H9 (cell line): ENCODE measurements at regions not wholly inside any gene's neighbourhood (a gene's known extent, or its start where the extent isn't known, plus 50 kb on each side); places are given as distances from the start of the nearest gene placed in this dataset.

Experiments
- DNase-seq: peaks from one replicate; pipeline ENCODE4 v3.0.0-alpha.2; 2017
- H2AFZ ChIP-seq: one replicate; pipeline ENCODE4 v1.6.1; 2013; ENCODE audit warnings: mild to moderate bottlenecking, low read length, control low read depth, moderate library complexity
- H2AK5ac ChIP-seq: 2 replicates; pipeline ENCODE4 v1.6.1; 2013; ENCODE audit warnings: low read length, control low read depth, mixed read lengths; ENCODE audit not compliant: insufficient read length
- H2BK120ac ChIP-seq: one replicate; pipeline ENCODE4 v1.6.1; 2013; ENCODE audit warnings: low read depth, mild to moderate bottlenecking, low read length, control low read depth, inconsistent platforms; ENCODE audit not compliant: poor library complexity, severe bottlenecking
- H2BK12ac ChIP-seq: 2 replicates; pipeline ENCODE4 v1.6.1; 2013; ENCODE audit warnings: low read length, control low read depth, mixed read lengths, low read depth; ENCODE audit not compliant: insufficient read length
- H2BK15ac ChIP-seq: 2 replicates; pipeline ENCODE4 v1.6.1; 2013; ENCODE audit warnings: low read depth, low read length, control low read depth
- H2BK20ac ChIP-seq: one replicate; pipeline ENCODE4 v1.6.1; 2013; ENCODE audit warnings: low read depth, mild to moderate bottlenecking, low read length, control low read depth, inconsistent platforms; ENCODE audit not compliant: poor library complexity, severe bottlenecking
- H2BK5ac ChIP-seq: 2 replicates; pipeline ENCODE4 v1.6.1; 2013; ENCODE audit warnings: low read length, control low read depth, mixed read lengths; ENCODE audit not compliant: insufficient read length
- H3K14ac ChIP-seq: 2 replicates; pipeline ENCODE4 v1.6.1; 2013; ENCODE audit warnings: low read length, control low read depth; ENCODE audit not compliant: insufficient read depth
- H3K18ac ChIP-seq: 2 replicates; pipeline ENCODE4 v1.6.1; 2013; ENCODE audit warnings: low read depth, mild to moderate bottlenecking, mixed read lengths, low read length, control low read depth; ENCODE audit not compliant: insufficient read length
- H3K23ac ChIP-seq: 2 replicates; pipeline ENCODE4 v1.6.1; 2013; ENCODE audit warnings: low read length, control low read depth, mixed read lengths, low read depth; ENCODE audit not compliant: insufficient read length
- H3K23me2 ChIP-seq: 2 replicates; pipeline ENCODE4 v1.6.1; 2013; ENCODE audit warnings: low read depth, mild to moderate bottlenecking, mixed read lengths, low read length, control low read depth; ENCODE audit not compliant: insufficient read length, poor library complexity, severe bottlenecking
- H3K27ac ChIP-seq: 2 replicates; pipeline ENCODE4 v1.5.1; 2013; ENCODE audit warnings: low read length, control low read depth, mixed read lengths, low read depth; ENCODE audit not compliant: insufficient read length
- H3K27me3 ChIP-seq: 2 replicates; pipeline ENCODE4 v1.6.1; 2013; ENCODE audit warnings: low read length, control low read depth, inconsistent platforms; ENCODE audit not compliant: insufficient read depth
- H3K4ac ChIP-seq: 2 replicates; pipeline ENCODE4 v1.6.1; 2013; ENCODE audit warnings: low read depth, mild to moderate bottlenecking, control low read depth, inconsistent platforms, low read length, moderate library complexity
- H3K4me1 ChIP-seq: 2 replicates; pipeline ENCODE4 v1.6.1; 2013; ENCODE audit warnings: low read length, control low read depth, inconsistent platforms; ENCODE audit not compliant: insufficient read depth
- H3K4me2 ChIP-seq: 2 replicates; pipeline ENCODE4 v1.6.1; 2013; ENCODE audit warnings: low read length, control low read depth, mixed read lengths; ENCODE audit not compliant: insufficient read length, insufficient read depth
- H3K56ac ChIP-seq: 2 replicates; pipeline ENCODE4 v1.6.1; 2013; ENCODE audit warnings: low read depth, mild to moderate bottlenecking, mixed read lengths, low read length, control low read depth; ENCODE audit not compliant: insufficient read length
- H3K79me1 ChIP-seq: 2 replicates; pipeline ENCODE4 v1.6.1; 2013; ENCODE audit warnings: low read depth, mild to moderate bottlenecking, moderate library complexity, low read length, control low read depth, inconsistent platforms; ENCODE audit not compliant: insufficient read depth, poor library complexity, severe bottlenecking
- H3K79me2 ChIP-seq: 2 replicates; pipeline ENCODE4 v1.6.1; 2013; ENCODE audit warnings: low read length, control low read depth, inconsistent platforms; ENCODE audit not compliant: insufficient read depth
- H3K9ac ChIP-seq: 2 replicates; pipeline ENCODE4 v1.6.1; 2013; ENCODE audit warnings: low read length, control low read depth, mixed read lengths; ENCODE audit not compliant: insufficient read length; ENCODE audit errors: extremely low read depth
- H3K9me3 ChIP-seq: one replicate; pipeline ENCODE4 v1.6.1; 2013; ENCODE audit warnings: low read depth, low read length, inconsistent platforms; ENCODE audit not compliant: control insufficient read depth
- H3T11ph ChIP-seq: one replicate; pipeline ENCODE4 v1.6.1; 2013; ENCODE audit warnings: mild to moderate bottlenecking, low read length, control low read depth, inconsistent platforms
- H4K20me1 ChIP-seq: one replicate; pipeline ENCODE4 v1.6.1; 2013; ENCODE audit not compliant: control insufficient read depth, insufficient read length, insufficient read depth
- H4K5ac ChIP-seq: 2 replicates; pipeline ENCODE4 v1.6.1; 2013; ENCODE audit warnings: low read depth, mild to moderate bottlenecking, mixed read lengths, low read length, control low read depth; ENCODE audit not compliant: insufficient read length
- H4K8ac ChIP-seq: replicated peaks from 2 replicates; pipeline ENCODE4 v1.6.1; 2013; ENCODE audit warnings: low read length, control low read depth, mixed read lengths, low read depth; ENCODE audit not compliant: insufficient read length
- H4K91ac ChIP-seq: 2 replicates; pipeline ENCODE4 v1.6.1; 2013; ENCODE audit warnings: low read depth, mild to moderate bottlenecking, moderate library complexity, mixed read lengths, low read length, control low read depth; ENCODE audit not compliant: insufficient read length
- H3K27ac Mint-ChIP-seq, 3 experiments: 2 replicates in 2 of 3; 3 replicates in 1 of 3; pipeline ENCODE4 v1.8.0; 2020 to 2021; ENCODE audit warnings: mixed read lengths in 3 of 3, mild to moderate bottlenecking in 1 of 3, moderate library complexity in 1 of 3
- H3K27me3 Mint-ChIP-seq: 2 replicates; pipeline ENCODE4 v1.8.0; 2021; ENCODE audit warnings: low read depth, mild to moderate bottlenecking, moderate library complexity, mixed read lengths
- H3K36me3 Mint-ChIP-seq, 3 experiments: 2 replicates in 2 of 3; 3 replicates in 1 of 3; pipeline ENCODE4 v1.8.0; 2020 to 2021; ENCODE audit warnings: low read depth in 3 of 3, mixed read lengths in 3 of 3; ENCODE audit not compliant: insufficient read depth in 1 of 3
- H3K4me1 Mint-ChIP-seq, 2 experiments: 2 replicates each; pipeline ENCODE4 v1.8.0; 2020; ENCODE audit warnings: mixed read lengths in 2 of 2
- H3K4me3 Mint-ChIP-seq, 2 experiments: 2 replicates in 1 of 2; 3 replicates in 1 of 2; pipeline ENCODE4 v1.8.0; 2020 to 2021; ENCODE audit warnings: mild to moderate bottlenecking in 2 of 2, mixed read lengths in 2 of 2, moderate library complexity in 1 of 2
- H3K9me3 Mint-ChIP-seq, 2 experiments: 2 replicates in 1 of 2; 3 replicates in 1 of 2; pipeline ENCODE4 v1.8.0; 2020; ENCODE audit warnings: mild to moderate bottlenecking in 2 of 2, mixed read lengths in 2 of 2, moderate library complexity in 1 of 2
- WGBS: extraction: QIAGEN DNeasy Blood & Tissue Kit; methylation state at CpG from one replicate; pipeline ENCODE4 v1.1.7; 2013; ENCODE audit warnings: missing lambda C conversion rate, low lambda C conversion rate, mixed read lengths; ENCODE audit not compliant: insufficient read length; ENCODE audit errors: extremely low coverage; 5-methylcytosine and 5-hydroxymethylcytosine counted together
- TF ChIP-seq, protein P1 (sequence below): fragments of 200-600 bp; sonication (generic); conservative IDR thresholded peaks from 3 replicates; pipeline ENCODE4 v1.8.0; 2021; ENCODE audit warnings: antibody characterized with exemption, mild to moderate bottlenecking

DNA sequence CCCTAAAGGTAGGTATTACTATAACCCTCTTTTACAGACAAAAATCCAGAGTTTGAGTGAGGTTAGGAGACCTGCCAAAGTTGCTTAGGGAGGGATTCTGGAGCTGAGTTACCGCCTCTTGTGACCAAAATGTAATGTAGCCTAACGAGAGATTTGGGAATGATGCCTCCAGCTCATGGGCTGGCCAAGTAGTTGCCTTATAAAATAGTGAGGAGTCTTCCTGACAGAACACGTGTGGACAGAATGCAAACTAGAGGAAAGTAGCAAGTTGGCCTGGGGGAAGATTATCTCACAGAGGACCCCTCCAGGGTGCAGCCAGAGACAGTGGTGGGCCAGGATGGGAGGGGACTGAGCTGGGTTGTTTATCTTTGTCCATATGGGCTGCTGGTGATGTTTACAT is 543.7 kb upstream of the CDH11 start:
- Mint-ChIP-seq H3K4me1 (peaks cover 17 to 18% of the 10 kb centered on the region in 2 experiments), H3K4me3 (no peak overlapping the region), H3K36me3 (no peaks in the 10 kb centered on the region; a peak in 2 of 7 replicates), H3K27ac (no peak overlapping the region), H3K9me3 (peaks cover 0 to 3% of the 10 kb centered on the region in 2 experiments; a peak in 1 of 5 replicates), H3K27me3 (peaks cover 1% of the 10 kb centered on the region)
- Histone ChIP-seq H2BK20ac (no peak overlapping the region), H2BK5ac (no peak overlapping the region), H2BK12ac (no peak overlapping the region), H3K9me3 (no peaks in the 10 kb centered on the region), H2AFZ (no peak overlapping the region), H2BK120ac (no peak overlapping the region), H3K23ac (no peak overlapping the region), H3K79me1 (no peaks in the 10 kb centered on the region), H2AK5ac (no peak overlapping the region), H3K27me3 (no peaks in the 10 kb centered on the region), H3K56ac (no peak overlapping the region), H4K8ac (no peak overlapping the region), H3K27ac (no peak overlapping the region), H3K23me2 (no peaks in the 10 kb centered on the region), H3T11ph (no peak overlapping the region), H3K4ac (no peak overlapping the region), H4K5ac (no peak overlapping the region), H3K79me2 (no peaks in the 10 kb centered on the region), H3K18ac (no peak overlapping the region), H3K4me1 (no peaks in the 10 kb centered on the region; the same call in 1 of the 2 replicates), H3K9ac (no peak overlapping the region), H3K4me2 (no peak overlapping the region), H4K20me1 (no peaks in the 10 kb centered on the region), H2BK15ac (no peak overlapping the region), H3K14ac (no peak overlapping the region), H4K91ac (no peak overlapping the region)
- TF ChIP-seq, protein P1, sequence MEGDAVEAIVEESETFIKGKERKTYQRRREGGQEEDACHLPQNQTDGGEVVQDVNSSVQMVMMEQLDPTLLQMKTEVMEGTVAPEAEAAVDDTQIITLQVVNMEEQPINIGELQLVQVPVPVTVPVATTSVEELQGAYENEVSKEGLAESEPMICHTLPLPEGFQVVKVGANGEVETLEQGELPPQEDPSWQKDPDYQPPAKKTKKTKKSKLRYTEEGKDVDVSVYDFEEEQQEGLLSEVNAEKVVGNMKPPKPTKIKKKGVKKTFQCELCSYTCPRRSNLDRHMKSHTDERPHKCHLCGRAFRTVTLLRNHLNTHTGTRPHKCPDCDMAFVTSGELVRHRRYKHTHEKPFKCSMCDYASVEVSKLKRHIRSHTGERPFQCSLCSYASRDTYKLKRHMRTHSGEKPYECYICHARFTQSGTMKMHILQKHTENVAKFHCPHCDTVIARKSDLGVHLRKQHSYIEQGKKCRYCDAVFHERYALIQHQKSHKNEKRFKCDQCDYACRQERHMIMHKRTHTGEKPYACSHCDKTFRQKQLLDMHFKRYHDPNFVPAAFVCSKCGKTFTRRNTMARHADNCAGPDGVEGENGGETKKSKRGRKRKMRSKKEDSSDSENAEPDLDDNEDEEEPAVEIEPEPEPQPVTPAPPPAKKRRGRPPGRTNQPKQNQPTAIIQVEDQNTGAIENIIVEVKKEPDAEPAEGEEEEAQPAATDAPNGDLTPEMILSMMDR, result no peak
- DNase-seq, result no peak
- no CpG with 5 or more reads among the region's 3 CpGs for WGBS
